ENCODE measurements at regions not wholly inside any gene's neighbourhood (a gene's known extent, or its start where the extent isn't known, plus 50 kb on each side); places are given as distances from the start of the nearest gene placed in this dataset.

GRCh38 chr12:102551186-102551585 is 70.8 kb upstream of the IGF1 start:
- TF ChIP-seq, protein P1, sequence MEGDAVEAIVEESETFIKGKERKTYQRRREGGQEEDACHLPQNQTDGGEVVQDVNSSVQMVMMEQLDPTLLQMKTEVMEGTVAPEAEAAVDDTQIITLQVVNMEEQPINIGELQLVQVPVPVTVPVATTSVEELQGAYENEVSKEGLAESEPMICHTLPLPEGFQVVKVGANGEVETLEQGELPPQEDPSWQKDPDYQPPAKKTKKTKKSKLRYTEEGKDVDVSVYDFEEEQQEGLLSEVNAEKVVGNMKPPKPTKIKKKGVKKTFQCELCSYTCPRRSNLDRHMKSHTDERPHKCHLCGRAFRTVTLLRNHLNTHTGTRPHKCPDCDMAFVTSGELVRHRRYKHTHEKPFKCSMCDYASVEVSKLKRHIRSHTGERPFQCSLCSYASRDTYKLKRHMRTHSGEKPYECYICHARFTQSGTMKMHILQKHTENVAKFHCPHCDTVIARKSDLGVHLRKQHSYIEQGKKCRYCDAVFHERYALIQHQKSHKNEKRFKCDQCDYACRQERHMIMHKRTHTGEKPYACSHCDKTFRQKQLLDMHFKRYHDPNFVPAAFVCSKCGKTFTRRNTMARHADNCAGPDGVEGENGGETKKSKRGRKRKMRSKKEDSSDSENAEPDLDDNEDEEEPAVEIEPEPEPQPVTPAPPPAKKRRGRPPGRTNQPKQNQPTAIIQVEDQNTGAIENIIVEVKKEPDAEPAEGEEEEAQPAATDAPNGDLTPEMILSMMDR (IDR thresholded peaks at IDR 0.05; ENCODE audit: poor library complexity) = no peak
- no peak for TF ChIP-seq EZH2 (IDR thresholded peaks at IDR 0.05; ENCODE audit: borderline replicate concordance)

Measured in hepatocyte (in vitro differentiated cells).